ENCODE measurements at regions not wholly inside any gene's neighbourhood (a gene's known extent, or its start where the extent isn't known, plus 50 kb on each side); places are given as distances from the start of the nearest gene placed in this dataset.
A peak's percentile ranks its signal among the peaks of the same experiment; 100 is the strongest.

DNA sequence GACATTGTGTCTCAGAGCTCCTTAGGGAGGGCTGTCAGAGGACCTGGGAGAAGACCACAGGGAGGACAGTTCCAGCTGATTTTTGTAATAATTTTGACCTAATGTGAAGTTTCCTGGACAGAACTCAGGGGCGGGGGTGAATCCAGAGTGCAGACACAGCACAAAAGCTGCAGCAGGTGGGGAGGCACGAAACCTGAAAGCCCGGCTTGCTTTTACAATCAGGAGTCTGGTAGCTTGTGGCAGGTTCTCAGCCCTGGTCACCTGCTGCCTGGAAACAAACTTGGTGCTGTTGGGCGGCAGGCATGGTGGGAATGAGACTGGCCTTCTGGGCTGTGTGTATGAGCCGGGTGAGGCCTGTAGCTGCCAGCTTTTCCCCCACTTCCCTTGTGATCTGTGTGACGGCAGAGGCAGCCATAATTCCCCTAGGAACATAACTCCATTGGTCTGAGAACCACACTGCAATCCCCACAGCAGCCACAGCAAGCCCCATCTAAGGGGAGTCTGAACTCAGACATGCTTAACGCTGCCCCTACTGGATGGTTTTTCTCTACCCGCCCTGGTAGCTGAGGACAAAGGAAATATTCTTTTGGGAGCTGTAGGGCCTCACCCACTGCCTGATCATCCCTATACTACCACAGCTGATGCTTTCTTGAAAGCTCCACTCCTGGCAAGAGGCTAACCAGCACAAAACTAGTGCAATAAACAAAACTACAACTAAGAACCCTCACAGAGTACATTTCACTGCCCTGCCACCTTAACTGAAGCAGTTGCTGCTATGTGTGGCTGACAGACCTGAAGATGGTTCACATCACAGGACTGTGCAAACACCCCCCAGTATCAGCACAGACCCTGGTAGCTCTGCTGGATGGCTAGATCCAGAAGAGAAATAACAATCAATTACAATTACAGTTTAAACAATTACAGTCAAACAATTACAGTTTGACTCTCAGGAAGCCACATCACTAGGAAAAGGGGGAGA, 1055.1 kb upstream of the GJE1 start:
- TF ChIP-seq, protein P1, sequence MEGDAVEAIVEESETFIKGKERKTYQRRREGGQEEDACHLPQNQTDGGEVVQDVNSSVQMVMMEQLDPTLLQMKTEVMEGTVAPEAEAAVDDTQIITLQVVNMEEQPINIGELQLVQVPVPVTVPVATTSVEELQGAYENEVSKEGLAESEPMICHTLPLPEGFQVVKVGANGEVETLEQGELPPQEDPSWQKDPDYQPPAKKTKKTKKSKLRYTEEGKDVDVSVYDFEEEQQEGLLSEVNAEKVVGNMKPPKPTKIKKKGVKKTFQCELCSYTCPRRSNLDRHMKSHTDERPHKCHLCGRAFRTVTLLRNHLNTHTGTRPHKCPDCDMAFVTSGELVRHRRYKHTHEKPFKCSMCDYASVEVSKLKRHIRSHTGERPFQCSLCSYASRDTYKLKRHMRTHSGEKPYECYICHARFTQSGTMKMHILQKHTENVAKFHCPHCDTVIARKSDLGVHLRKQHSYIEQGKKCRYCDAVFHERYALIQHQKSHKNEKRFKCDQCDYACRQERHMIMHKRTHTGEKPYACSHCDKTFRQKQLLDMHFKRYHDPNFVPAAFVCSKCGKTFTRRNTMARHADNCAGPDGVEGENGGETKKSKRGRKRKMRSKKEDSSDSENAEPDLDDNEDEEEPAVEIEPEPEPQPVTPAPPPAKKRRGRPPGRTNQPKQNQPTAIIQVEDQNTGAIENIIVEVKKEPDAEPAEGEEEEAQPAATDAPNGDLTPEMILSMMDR (IDR thresholded peaks at IDR 0.05; ENCODE audit: low read depth, low read length): peak; percentile 41
- TF ChIP-seq, protein P2, sequence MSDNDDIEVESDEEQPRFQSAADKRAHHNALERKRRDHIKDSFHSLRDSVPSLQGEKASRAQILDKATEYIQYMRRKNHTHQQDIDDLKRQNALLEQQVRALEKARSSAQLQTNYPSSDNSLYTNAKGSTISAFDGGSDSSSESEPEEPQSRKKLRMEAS (IDR thresholded peaks at IDR 0.05; ENCODE audit: low read depth, low read length): no peak
- TF ChIP-seq POLR2A (IDR thresholded peaks at IDR 0.05; ENCODE audit: extremely low read depth, insufficient read length): no peak
- no peak for TF ChIP-seq MYC (IDR thresholded peaks at IDR 0.05; ENCODE audit: low read depth, low read length)
